A549 (cell line): ENCODE measurements at regions not wholly inside any gene's neighbourhood (a gene's known extent, or its start where the extent isn't known, plus 50 kb on each side); places are given as distances from the start of the nearest gene placed in this dataset.

ENCODE experiments used
- BCL3 ChIP-seq: fragments of >200 bp; sonication (Bioruptor Twin); formaldehyde crosslinking; IDR thresholded peaks from 3 replicates; pipeline ENCODE4 v1.6.1; 2016
- CEBPB ChIP-seq, 2 experiments: fragments of >200 bp in 1 of 2; sonication (Bioruptor Twin) in 1 of 2; formaldehyde crosslinking in 1 of 2; IDR thresholded peaks; 2 replicates each; pipeline ENCODE4 v1.6.1; 2012 to 2016
- CTCF ChIP-seq: fragments of >200 bp; sonication (Bioruptor Twin); formaldehyde crosslinking; IDR thresholded peaks from 3 replicates; pipeline ENCODE4 v1.5.1; 2016
- E2F6 ChIP-seq: IDR thresholded peaks from 2 replicates; pipeline ENCODE4 v1.6.1; 2012; ENCODE audit warnings: low read depth, borderline replicate concordance
- ELK1 ChIP-seq: fragments of 150-350 bp; IDR thresholded peaks from 2 replicates; pipeline ENCODE4 v1.6.1; 2014; ENCODE audit warnings: low read depth, mild to moderate bottlenecking, low read length
- EP300 ChIP-seq, 2 experiments: fragments of >200 bp; sonication (Bioruptor Twin); formaldehyde crosslinking; IDR thresholded peaks; 2 replicates in 1 of 2; 3 replicates in 1 of 2; pipeline ENCODE4 v1.6.1; 2016 to 2017
- HMGXB4 ChIP-seq: fragments of 250-450 bp; sonication (Bioruptor Pico); IDR thresholded peaks from 2 replicates; pipeline ENCODE4 v1.5.0; 2021; ENCODE audit warnings: mild to moderate bottlenecking, moderate library complexity, borderline replicate concordance
- MAZ ChIP-seq: fragments of 150-350 bp; IDR thresholded peaks from 2 replicates; pipeline ENCODE4 v1.6.1; 2014; ENCODE audit warnings: antibody characterized with exemption, low read depth, low read length, borderline replicate concordance
- POLR2A ChIP-seq: IDR thresholded peaks from 2 replicates; pipeline ENCODE4 v1.6.1; 2012; ENCODE audit warnings: mild to moderate bottlenecking, low read length
- POLR2AphosphoS2 ChIP-seq: conservative IDR thresholded peaks from 2 replicates; pipeline ENCODE4 v1.6.1; 2012; ENCODE audit warnings: low read length, improper control_type of control experiment, inconsistent platforms
- RNF2 ChIP-seq: fragments of 200-600 bp; sonication (generic); IDR thresholded peaks from 2 replicates; pipeline ENCODE4 v1.6.1; 2016; ENCODE audit warnings: low read depth, mild to moderate bottlenecking, antibody characterized with exemption, moderate library complexity, borderline replicate concordance
- TF ChIP-seq, protein P1 (sequence below): IDR thresholded peaks from 2 replicates; pipeline ENCODE4 v1.6.1; 2012

DNA sequence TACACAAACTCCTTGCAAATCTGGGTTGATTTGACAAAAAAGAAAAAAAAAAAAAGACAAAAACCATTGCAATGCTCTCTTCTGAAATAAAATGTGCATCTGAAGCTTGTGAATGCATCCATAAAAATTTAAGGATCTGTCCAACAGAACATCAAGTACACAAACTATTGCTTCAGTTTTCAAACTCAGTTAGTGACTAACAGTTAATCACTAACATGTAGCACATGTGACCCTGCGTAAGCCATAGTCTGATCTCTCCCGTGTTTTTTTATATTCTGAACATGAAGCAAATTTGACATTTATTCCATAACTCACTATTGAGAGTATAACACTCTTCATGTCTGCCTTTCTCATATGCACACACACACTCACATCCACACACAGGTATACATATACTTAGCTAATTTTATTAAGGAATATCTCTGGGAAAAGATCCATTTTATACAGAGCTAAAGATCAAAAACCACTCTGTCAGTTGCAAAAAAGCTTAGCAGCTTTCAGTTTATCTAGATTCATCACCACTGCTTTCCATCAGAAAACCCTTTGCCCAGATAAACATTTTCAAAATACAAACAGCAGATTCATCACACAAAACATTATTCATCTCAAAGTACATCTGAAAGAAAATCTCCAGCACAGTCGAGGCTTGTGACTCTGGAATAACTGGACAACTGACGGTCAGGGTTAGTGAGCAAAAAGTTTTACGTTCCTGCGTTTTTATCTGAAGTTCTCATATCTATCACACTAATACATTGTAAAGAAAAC lies 1000.4 kb upstream of the ACVR2A start:
- TF ChIP-seq CTCF (no peak), CEBPB (IDR thresholded peaks at IDR 0.05) (no peak), POLR2A (no peak), MAZ (no peak), EP300 (IDR thresholded peaks at IDR 0.05) (no peak), POLR2AphosphoS2 (no peak), RNF2 (no peak), ELK1 (no peak), HMGXB4 (CRISPR knock-in tag) (no peak), E2F6 (no peak), BCL3 (no peak)
- TF ChIP-seq, protein P1, sequence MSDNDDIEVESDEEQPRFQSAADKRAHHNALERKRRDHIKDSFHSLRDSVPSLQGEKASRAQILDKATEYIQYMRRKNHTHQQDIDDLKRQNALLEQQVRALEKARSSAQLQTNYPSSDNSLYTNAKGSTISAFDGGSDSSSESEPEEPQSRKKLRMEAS, result no peak
